AG10803 (cell line): ENCODE measurements at regions not wholly inside any gene's neighbourhood (a gene's known extent, or its start where the extent isn't known, plus 50 kb on each side); places are given as distances from the start of the nearest gene placed in this dataset.

ENCODE experiments used
- DNase-seq: peaks from one replicate; pipeline ENCODE4 v3.0.0; 2010; ENCODE audit warnings: low read depth
- H3K4me3 ChIP-seq: 2 replicates; pipeline ENCODE4 v1.5.1; 2011; ENCODE audit warnings: mild to moderate bottlenecking, low read length, control low read depth
- CTCF ChIP-seq: conservative IDR thresholded peaks from 2 replicates; pipeline ENCODE4 v1.5.1; 2011; ENCODE audit warnings: mild to moderate bottlenecking, low read length, control low read depth, inconsistent platforms

GRCh38 chr11:129270446-129270845 lies 78.3 kb upstream of the ARHGAP32 start:
- no peak for TF ChIP-seq CTCF
- DNase-seq = no peak
- no peak overlapping the region for H3K4me3 ChIP-seq

GRCh38 chr11:129268371-129268770 lies 76.2 kb upstream of the ARHGAP32 start:
- no peak for DNase-seq
- no peak overlapping the region for H3K4me3 ChIP-seq
- no peak for TF ChIP-seq CTCF

- no peak for TF ChIP-seq CTCF
- no peak overlapping the region for H3K4me3 ChIP-seq
- no peak for DNase-seq
Measured at GRCh38 chr11:129267716-129268115, 75.6 kb upstream of the ARHGAP32 start.

- H3K4me3 ChIP-seq = no peak overlapping the region
- no peak for TF ChIP-seq CTCF
- no peak for DNase-seq
Measured at GRCh38 chr11:129266536-129266935, 74.4 kb upstream of the ARHGAP32 start.

- no peak for DNase-seq
- no peak overlapping the region for H3K4me3 ChIP-seq
- TF ChIP-seq CTCF = no peak
Measured at GRCh38 chr11:129265125-129265788, 73.1 kb upstream of the ARHGAP32 start.

- no peak for DNase-seq
- no peak overlapping the region for H3K4me3 ChIP-seq
- TF ChIP-seq CTCF = no peak
Measured at GRCh38 chr11:129264114-129264513, 72.0 kb upstream of the ARHGAP32 start.

- no peak for DNase-seq
- no peak overlapping the region for H3K4me3 ChIP-seq
- TF ChIP-seq CTCF = no peak
Measured at GRCh38 chr11:129260750-129261149, 68.6 kb upstream of the ARHGAP32 start.
